Large intestine (tissue), 3 donors: ENCODE measurements at regions not wholly inside any gene's neighbourhood (a gene's known extent, or its start where the extent isn't known, plus 50 kb on each side); places are given as distances from the start of the nearest gene placed in this dataset.

Experiments used
- DNase-seq, 2 donors: peaks; one replicate each; pipeline versions ENCODE4 v3.0.0 to v3.0.0-alpha.2; 2013
- H3K27ac ChIP-seq: one replicate; pipeline ENCODE4 v1.5.1; 2013; ENCODE audit warnings: low read length
- H3K27me3 ChIP-seq: 2 replicates; pipeline ENCODE4 v1.6.1; 2013; ENCODE audit warnings: low read length; ENCODE audit not compliant: control insufficient read depth, insufficient read depth
- H3K36me3 ChIP-seq: 2 replicates; pipeline ENCODE4 v1.6.1; 2013; ENCODE audit warnings: low read length; ENCODE audit not compliant: control insufficient read depth, insufficient read depth
- H3K4me1 ChIP-seq: one replicate; pipeline ENCODE4 v1.6.1; 2013; ENCODE audit warnings: low read length; ENCODE audit not compliant: control insufficient read depth, insufficient read depth
- H3K4me3 ChIP-seq: one replicate; pipeline ENCODE4 v1.5.1; 2013; ENCODE audit warnings: low read length
- H3K9me3 ChIP-seq: one replicate; pipeline ENCODE4 v1.6.1; 2013; ENCODE audit warnings: mild to moderate bottlenecking, low read depth, low read length, moderate library complexity; ENCODE audit not compliant: control insufficient read depth
- WGBS: methylation state at CpG from one replicate; pipeline ENCODE4 v1.1.5; 2013; ENCODE audit warnings: low lambda C conversion rate; ENCODE audit not compliant: insufficient coverage; 5-methylcytosine and 5-hydroxymethylcytosine counted together

- H3K9me3 ChIP-seq, result no peaks in the 10 kb centered on the region
- DNase-seq, result no peak
- no peak overlapping the region for H3K27ac ChIP-seq
- no peak overlapping the region for H3K4me3 ChIP-seq
- H3K36me3 ChIP-seq, result no peaks in the 10 kb centered on the region
- H3K4me1 ChIP-seq, result no peaks in the 10 kb centered on the region
- H3K27me3 ChIP-seq, result no peaks in the 10 kb centered on the region
Measured at GRCh38 chr11:109153836-109154235, 268.2 kb upstream of the C11orf87 start.

GRCh38 chr11:109155291-109155690 lies 266.7 kb upstream of the C11orf87 start:
- no peak for DNase-seq

GRCh38 chr11:109165035-109165434 lies 257.0 kb upstream of the C11orf87 start:
- Histone ChIP-seq H3K4me3 (no peak overlapping the region), H3K9me3 (no peaks in the 10 kb centered on the region), H3K36me3 (no peaks in the 10 kb centered on the region), H3K27me3 (no peaks in the 10 kb centered on the region), H3K27ac (no peak overlapping the region), H3K4me1 (no peaks in the 10 kb centered on the region)
- 80% methylated on average over 1 of the region's 3 CpGs for WGBS
- DNase-seq, result no peak

More at GRCh38 chr11:109155291-109155690, 266.7 kb upstream of the C11orf87 start:
- Histone ChIP-seq H3K36me3 (no peaks in the 10 kb centered on the region), H3K27ac (no peak overlapping the region), H3K27me3 (no peaks in the 10 kb centered on the region), H3K4me1 (no peaks in the 10 kb centered on the region), H3K9me3 (no peaks in the 10 kb centered on the region), H3K4me3 (no peak overlapping the region)

- no peaks in the 10 kb centered on the region for H3K4me1 ChIP-seq
- H3K27ac ChIP-seq, result no peak overlapping the region
- no peaks in the 10 kb centered on the region for H3K9me3 ChIP-seq
- H3K36me3 ChIP-seq, result no peaks in the 10 kb centered on the region
- no CpG with 5 or more reads among the region's 2 CpGs for WGBS
- no peak for DNase-seq
- H3K27me3 ChIP-seq, result no peaks in the 10 kb centered on the region
- no peak overlapping the region for H3K4me3 ChIP-seq
Measured at GRCh38 chr11:109166441-109166840, 255.5 kb upstream of the C11orf87 start.

- Histone ChIP-seq H3K4me1 (no peaks in the 10 kb centered on the region), H3K9me3 (no peaks in the 10 kb centered on the region), H3K27ac (no peak overlapping the region), H3K27me3 (no peaks in the 10 kb centered on the region), H3K36me3 (no peaks in the 10 kb centered on the region), H3K4me3 (no peak overlapping the region)
- no peak for DNase-seq
Measured at GRCh38 chr11:109173504-109173903, 248.5 kb upstream of the C11orf87 start.

- DNase-seq, result no peak
- WGBS, result no CpG with 5 or more reads among the region's 1 CpG
Measured at GRCh38 chr11:109184376-109184775, 237.6 kb upstream of the C11orf87 start.

GRCh38 chr11:109192864-109193263 lies 229.1 kb upstream of the C11orf87 start:
- no peaks in the 10 kb centered on the region for H3K4me1 ChIP-seq
- WGBS, result no CpG with 5 or more reads among the region's 6 CpGs
- no peak overlapping the region for H3K27ac ChIP-seq
- H3K4me3 ChIP-seq, result no peak overlapping the region
- DNase-seq, result no peak
- H3K27me3 ChIP-seq, result no peaks in the 10 kb centered on the region
- no peaks in the 10 kb centered on the region for H3K9me3 ChIP-seq
- H3K36me3 ChIP-seq, result no peaks in the 10 kb centered on the region

More at GRCh38 chr11:109184376-109184775, 237.6 kb upstream of the C11orf87 start:
- no peaks in the 10 kb centered on the region for H3K4me1 ChIP-seq
- H3K36me3 ChIP-seq, result no peaks in the 10 kb centered on the region
- H3K9me3 ChIP-seq, result no peaks in the 10 kb centered on the region
- H3K27ac ChIP-seq, result no peak overlapping the region
- H3K4me3 ChIP-seq, result no peak overlapping the region
- no peaks in the 10 kb centered on the region for H3K27me3 ChIP-seq

GRCh38 chr11:109193880-109194279 lies 228.1 kb upstream of the C11orf87 start:
- Histone ChIP-seq H3K27ac (no peak overlapping the region), H3K4me3 (no peak overlapping the region)

GRCh38 chr11:109196016-109196415 lies 226.0 kb upstream of the C11orf87 start:
- H3K27ac ChIP-seq, result no peak overlapping the region
- no peaks in the 10 kb centered on the region for H3K4me1 ChIP-seq
- H3K27me3 ChIP-seq, result no peaks in the 10 kb centered on the region
- H3K36me3 ChIP-seq, result no peaks in the 10 kb centered on the region
- 92% methylated on average over 2 of the region's 2 CpGs for WGBS
- DNase-seq, result no peak
- no peaks in the 10 kb centered on the region for H3K9me3 ChIP-seq
- no peak overlapping the region for H3K4me3 ChIP-seq

More at GRCh38 chr11:109193880-109194279, 228.1 kb upstream of the C11orf87 start:
- Histone ChIP-seq H3K9me3 (no peaks in the 10 kb centered on the region), H3K36me3 (no peaks in the 10 kb centered on the region), H3K27me3 (no peaks in the 10 kb centered on the region), H3K4me1 (no peaks in the 10 kb centered on the region)
- no CpG with 5 or more reads among the region's 1 CpG for WGBS
- no peak for DNase-seq

GRCh38 chr11:109197656-109198055 lies 224.3 kb upstream of the C11orf87 start:
- no peak for DNase-seq
- WGBS, result no CpG with 5 or more reads among the region's 1 CpG
- H3K36me3 ChIP-seq, result no peaks in the 10 kb centered on the region
- H3K4me1 ChIP-seq, result no peaks in the 10 kb centered on the region
- no peaks in the 10 kb centered on the region for H3K27me3 ChIP-seq
- H3K27ac ChIP-seq, result no peak overlapping the region
- H3K9me3 ChIP-seq, result no peaks in the 10 kb centered on the region
- no peak overlapping the region for H3K4me3 ChIP-seq

GRCh38 chr11:109203176-109203575 lies 218.8 kb upstream of the C11orf87 start:
- Histone ChIP-seq H3K4me3 (no peak overlapping the region), H3K27me3 (no peaks in the 10 kb centered on the region), H3K4me1 (no peaks in the 10 kb centered on the region), H3K27ac (no peak overlapping the region), H3K36me3 (no peaks in the 10 kb centered on the region), H3K9me3 (no peaks in the 10 kb centered on the region)
- DNase-seq, result no peak
- WGBS, result no CpG with 5 or more reads among the region's 1 CpG
